Skeletal muscle cell (primary cell): ENCODE measurements at regions not wholly inside any gene's neighbourhood (a gene's known extent, or its start where the extent isn't known, plus 50 kb on each side); places are given as distances from the start of the nearest gene placed in this dataset.
A peak's percentile ranks its signal among the peaks of the same experiment; 100 is the strongest.

Experiments used
- DNase-seq: peaks from one replicate; pipeline ENCODE4 v3.0.0-alpha.2; 2010; ENCODE audit warnings: low read depth
- H3K4me3 ChIP-seq: 2 replicates; pipeline ENCODE4 v1.5.1; 2011; ENCODE audit warnings: low read depth, mild to moderate bottlenecking, control low read depth, low read length, moderate library complexity

DNA sequence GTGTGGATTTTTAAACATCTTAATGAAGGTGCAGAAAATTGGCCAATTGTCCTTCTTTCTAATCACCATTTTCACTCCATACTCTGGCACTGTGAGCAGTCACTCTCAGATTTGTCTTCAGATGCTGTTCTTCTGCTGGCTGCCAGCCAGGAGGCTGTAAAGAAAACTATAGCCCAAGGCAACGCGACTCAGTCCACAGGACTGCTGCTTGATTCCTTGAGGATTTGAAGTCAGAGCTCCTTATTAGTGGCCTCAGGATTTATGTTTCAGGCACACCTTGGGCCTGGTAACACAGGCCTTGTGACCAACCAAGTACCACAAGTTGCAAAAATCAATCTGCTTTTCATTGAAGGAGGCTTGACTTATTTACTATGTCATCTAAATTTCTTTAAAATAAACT is 342.6 kb downstream of the GPM6A start:
- no peak for DNase-seq
- no peak overlapping the region for H3K4me3 ChIP-seq

DNA sequence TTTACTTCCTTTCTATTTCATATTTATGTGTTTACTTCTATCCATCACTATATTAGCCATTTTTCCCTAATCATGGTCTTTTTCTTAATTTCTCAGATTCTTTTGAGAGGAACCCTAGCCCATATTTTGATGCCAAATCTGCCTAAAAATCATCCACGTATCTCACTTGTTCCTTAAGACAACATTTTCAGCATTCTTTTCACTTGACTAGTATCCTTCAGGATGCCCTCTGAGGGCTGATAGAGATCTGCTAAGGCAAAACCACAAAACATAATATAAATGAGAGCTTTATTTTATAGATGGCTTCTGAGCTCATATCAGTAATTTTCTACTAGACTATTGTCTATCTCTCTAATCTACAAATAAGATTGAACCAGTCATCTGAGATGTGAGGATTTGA is 341.9 kb downstream of the GPM6A start:
- DNase-seq, result no peak
- H3K4me3 ChIP-seq, result no peak overlapping the region

DNA sequence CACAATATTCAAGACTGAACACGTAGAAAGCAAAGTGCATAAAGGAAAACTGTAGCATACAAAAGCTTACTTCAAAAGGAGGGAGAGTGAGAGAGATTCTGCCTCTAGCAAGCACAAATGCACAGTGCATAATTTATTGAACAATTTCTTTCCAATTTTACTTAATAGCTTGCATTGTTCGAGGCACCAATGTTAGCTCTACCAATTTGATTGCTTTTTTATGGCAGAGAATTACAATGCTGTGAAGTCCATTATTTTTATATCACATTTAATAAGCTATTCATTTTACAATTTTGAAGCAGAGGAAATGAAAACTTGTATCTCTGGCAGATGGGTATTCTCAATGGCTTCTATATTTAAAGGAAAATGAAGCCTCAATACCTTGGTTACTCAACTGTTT is 331.7 kb downstream of the GPM6A start:
- H3K4me3 ChIP-seq, result no peak overlapping the region
- no peak for DNase-seq

DNA sequence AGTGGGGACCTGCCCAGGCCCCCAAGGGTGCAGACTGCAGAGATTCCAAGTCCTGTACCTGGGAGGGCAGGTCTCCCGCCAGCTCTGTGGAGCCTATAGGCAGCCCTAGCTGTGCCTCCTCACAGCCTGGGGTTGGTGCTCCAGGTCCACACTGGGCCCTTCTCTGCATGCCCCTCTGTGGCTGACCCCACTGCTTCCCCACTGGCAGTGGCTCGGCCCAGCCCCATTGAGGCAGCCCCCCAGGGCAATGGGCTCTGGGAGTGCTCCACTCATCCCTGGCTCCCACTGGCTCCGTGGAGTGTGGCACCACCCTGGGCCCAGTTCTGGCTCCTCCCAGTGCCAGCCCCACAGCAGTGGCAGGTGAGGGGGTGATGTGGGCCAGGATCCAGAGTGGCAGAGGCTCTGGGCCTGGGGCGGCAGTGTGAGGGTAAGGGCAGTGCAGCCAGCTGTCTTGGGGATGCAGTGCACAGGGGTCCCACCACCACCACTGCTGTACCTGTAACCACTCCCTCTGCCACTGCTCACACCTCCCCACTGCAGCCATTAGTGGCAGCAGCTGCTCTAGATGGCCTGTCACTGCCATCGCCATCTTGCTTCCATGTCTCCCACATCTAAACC is 312.2 kb downstream of the GPM6A start:
- H3K4me3 ChIP-seq, result no peak overlapping the region
- no peak for DNase-seq

DNA sequence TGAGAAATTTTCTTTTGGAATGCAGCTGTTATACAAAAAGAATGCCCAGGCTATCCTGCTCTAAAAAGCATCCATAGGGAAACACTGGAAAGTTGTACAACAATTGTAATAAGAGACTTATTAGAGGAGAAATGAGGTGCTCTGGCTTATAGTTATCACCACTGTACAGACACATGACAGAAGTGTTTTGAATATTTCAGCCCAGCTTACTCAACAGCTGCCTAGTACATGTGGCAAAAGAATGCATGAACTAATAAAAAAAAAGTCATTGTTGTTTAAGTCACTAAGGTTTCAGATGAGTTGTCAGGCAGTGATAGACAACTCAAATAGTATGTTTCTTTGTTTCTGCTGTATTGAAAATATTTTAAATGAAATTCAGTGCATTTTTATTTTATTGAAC is 307.7 kb downstream of the GPM6A start:
- H3K4me3 ChIP-seq, result no peak overlapping the region
- peak; percentile 19 for DNase-seq

DNA sequence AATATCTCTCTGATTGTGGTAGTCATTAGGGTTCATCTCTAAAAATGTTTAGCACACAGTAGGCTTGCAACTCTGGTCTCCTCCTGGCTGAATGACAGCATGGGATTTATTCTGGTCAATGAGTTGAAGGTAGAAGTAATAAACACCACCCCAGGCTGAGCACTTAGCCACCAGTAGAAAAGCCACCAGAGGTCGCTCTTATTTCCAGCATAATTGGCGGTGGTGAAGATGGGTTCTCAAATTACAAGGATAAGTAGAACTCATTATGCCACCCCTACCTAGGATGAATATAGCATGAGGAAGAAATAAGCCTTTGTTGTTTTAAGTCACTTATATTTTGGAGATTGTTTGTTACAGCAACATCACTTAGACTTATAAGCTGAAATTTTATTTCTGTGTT is 302.7 kb downstream of the GPM6A start:
- no peak for DNase-seq
- H3K4me3 ChIP-seq, result no peak overlapping the region

DNA sequence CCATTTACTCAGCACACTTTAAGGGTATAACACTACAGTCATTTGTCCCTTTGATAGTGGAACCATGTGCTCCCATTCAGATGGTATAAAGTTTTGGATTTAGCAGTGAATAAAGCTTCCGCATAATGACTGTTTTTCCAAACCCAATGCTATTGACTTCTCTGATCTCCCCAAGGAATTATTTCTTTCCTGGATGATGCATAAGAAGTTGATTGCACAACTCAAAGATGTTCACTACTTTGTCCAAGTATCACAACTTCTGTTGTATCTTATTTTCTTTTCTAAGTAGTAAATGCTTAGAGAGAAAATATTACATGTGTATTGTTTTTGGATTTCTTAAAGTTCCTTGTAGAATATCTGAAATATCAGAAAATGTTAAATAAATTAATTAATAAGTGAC is 300.2 kb downstream of the GPM6A start:
- peak; percentile 69 for DNase-seq
- H3K4me3 ChIP-seq, result no peak overlapping the region

DNA sequence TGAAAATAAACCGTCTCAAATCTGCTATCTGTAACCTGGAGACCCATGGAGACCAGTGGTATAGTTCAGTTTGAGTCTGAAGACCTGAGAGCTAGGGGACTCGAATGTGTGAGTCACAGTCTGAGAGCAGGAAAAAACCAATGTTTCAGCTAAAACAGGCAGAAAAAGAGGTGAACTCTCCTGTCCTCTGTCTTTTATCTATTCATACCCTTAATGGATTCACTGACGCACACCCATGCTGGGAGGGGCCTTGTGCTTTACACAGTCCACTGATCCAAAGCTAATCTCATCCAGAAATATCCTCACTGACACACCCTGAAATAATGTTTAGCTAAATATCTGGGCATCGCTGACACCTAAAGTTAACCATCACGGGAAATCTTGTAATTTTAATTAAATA is 297.9 kb downstream of the GPM6A start:
- no peak for DNase-seq

DNA sequence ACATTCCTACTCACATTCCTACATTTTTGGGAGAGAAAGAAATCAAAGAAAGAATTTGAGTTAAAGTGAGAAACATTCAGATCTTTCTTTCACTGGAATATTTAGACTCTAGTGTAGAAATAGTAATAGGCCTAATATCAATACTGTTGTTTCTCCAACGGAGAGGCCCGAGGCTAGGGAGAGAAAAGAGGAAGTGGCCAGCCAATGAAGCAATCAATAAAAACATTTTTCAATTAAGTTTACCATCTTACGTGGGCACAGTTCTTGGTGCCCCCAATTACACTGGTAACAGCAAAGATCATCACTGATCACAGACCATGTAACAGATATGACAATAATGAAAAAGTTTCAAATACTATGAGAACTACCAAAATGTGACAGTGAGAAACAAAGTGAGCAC is 281.4 kb downstream of the GPM6A start:
- no peak overlapping the region for H3K4me3 ChIP-seq
- DNase-seq, result no peak

More for the DNA sequence above, 297.9 kb downstream of the GPM6A start:
- no peak overlapping the region for H3K4me3 ChIP-seq

DNA sequence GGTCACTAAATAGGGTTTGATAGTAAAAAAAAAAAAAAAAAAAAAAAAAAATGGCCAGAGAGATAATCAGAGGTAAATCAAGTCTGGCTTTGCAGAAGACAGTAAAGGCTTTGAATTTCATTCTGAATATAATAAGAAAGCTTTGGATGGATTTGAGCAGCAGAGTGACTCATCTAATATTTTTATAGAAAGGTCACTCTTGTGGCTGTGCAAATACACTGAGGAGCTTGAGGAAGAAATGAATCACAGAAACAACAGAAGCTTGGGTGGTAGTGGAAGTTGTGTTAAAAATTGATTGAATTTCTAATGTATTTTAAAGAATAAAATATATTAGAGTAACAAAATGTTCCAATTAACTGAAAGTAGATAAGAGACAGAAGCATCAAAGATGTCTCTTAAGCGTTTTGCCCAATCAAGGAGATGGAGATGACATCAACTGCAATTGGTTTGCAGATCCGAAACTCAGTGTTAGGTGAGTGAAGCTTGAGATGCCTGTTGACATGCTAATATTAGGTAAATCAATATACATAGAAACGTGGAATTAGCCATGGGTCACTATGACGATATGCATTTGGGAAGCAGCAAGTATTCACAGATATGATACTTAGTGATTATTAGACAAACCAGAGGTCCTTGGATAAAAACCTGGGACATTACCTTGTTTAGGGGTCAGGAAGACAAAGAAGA is 280.5 kb downstream of the GPM6A start:
- no peak overlapping the region for H3K4me3 ChIP-seq
- DNase-seq, result peak; percentile 61

DNA sequence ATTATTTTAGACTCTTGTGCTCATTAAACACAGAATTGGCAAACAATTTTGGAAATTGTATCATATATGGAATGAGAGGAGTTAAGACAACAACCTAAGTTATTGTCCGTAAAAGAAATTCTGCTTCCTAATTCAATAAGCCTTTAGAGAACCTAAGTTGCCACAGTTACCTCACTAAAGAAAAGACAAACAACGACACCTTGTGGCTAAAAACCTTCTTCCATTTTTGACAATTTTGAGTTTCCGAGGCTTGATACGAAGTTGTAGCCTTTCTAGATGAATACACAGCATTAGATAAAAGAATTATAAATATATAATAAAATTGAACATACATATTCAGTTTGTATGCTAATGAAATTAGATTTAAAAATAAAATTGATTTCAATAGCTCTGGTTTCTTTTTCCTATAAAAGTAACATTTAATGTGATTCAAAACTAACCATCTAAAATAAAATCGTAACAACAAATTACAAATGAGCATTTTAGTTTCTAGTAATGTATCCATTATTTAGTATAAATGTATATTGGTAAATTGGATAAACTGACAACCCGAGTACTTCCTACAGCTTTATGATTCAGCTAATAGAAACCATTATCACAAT is 275.1 kb downstream of the GPM6A start:
- no peak overlapping the region for H3K4me3 ChIP-seq
- peak; percentile 36 for DNase-seq

DNA sequence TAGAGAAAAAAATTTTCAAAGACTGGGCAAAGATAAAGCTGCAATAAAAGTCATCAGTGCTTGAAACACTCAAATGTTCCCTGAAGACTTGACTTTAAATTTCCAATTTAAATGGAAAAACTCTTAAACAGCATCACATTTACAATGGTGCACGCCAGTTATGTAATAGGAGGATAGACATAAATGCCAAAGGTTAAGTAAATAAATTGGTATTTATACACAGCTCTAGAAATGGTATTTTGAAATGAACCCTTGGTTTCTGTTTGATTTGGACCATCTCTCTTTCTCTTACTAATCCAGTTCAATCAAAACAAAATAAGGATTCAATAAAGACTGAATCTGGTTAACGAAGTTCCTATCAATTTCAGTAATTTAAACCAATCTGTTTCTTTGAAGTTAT is 272.6 kb downstream of the GPM6A start:
- no peak for DNase-seq
- H3K4me3 ChIP-seq, result no peak overlapping the region

DNA sequence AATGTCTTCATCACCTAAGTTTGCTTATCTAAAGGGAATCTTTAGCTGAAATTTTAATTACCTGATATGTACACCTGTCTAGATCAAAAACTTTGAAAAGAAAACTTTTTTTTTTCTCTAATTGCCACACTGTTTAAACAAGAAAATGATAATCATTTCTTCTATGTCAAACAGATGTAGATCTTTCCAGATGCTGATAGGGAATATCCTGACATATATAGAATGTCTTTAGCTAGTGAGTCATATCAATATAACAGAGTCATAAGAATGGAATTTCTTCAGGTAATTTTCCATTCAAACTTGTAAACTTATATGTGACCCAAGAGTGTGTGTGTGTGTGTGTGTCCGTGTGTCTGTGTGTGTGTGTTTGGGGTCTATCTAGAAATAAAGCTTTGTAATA is 271.9 kb downstream of the GPM6A start:
- no peak for DNase-seq
- no peak overlapping the region for H3K4me3 ChIP-seq

DNA sequence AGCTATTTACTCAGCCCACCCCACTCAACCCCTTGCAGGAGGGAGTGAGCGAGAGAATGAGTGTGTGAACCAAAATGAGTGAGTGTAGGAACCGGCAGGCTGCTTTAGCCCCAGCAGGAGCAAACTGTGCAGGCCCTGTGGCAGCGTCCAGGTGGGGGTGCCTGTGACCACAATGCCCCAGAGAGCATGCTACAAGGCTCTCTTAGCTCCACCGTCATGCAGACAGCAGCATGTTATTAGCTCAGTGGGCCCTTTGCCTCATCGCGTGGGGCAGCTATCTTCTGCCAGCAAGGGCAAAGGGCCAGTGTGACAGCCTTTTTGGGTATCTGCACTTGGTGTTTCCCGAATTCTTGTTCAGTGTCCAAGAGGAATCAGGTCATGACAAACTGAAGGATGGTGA is 271.3 kb downstream of the GPM6A start:
- no peak for DNase-seq
- no peak overlapping the region for H3K4me3 ChIP-seq

DNA sequence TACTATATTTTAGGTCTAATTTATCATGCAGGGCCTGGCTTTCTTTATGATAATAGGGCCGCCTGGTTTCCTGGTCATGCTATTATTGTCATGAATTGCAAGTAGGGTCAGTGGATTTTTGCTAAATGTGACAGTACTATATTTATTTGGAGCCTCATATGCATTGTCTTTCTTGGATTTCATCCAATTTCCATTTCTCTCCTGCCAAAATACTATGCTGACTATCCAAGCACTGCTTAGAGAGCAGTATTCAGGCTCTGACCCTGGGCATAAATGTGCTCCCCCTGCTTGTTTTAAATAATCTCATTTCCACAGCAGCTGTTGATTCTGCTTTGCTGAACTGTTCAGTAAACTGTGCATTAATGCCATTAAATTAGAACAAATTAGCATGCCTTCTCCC is 269.3 kb downstream of the GPM6A start:
- no peak overlapping the region for H3K4me3 ChIP-seq
- DNase-seq, result peak; percentile 15

DNA sequence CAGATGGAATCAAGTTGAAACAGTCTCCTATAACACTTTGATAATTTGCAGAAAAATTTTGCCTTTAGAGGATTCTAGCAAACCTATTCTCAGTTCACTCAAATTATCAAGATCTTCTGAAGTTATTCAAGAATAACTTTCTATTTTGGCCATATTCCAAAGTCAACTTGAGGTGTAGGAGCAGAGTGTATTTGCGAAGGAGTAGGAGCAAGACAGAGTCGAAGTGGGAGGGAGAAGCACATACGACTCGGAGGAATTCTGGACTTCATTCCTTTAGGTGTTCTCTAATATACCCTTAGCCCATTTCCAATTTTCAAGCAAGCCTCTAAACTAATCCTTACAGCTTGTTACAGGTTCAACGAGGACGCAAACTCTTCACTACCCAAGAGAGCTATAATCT is 252.9 kb downstream of the GPM6A start:
- no peak overlapping the region for H3K4me3 ChIP-seq
- DNase-seq, result no peak

DNA sequence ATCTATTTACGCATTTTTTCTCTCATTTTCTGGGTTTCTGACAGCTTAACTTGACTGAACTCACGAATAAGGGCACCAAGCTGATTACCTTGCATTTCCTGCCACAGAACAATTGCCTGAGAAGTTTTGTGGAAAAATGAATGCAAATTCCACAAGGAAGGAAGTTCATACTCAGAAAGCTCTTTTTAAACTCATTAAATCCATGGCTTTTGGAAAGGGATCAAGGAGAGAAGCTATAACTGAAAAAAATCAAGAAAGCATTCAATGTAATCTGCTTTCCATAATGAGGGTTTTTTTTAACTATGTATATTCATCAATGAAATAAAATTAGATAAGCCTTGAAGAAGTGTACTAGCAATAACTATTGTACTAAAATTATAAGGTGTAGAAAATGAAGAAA is 252.5 kb downstream of the GPM6A start:
- no peak overlapping the region for H3K4me3 ChIP-seq
- DNase-seq, result no peak

DNA sequence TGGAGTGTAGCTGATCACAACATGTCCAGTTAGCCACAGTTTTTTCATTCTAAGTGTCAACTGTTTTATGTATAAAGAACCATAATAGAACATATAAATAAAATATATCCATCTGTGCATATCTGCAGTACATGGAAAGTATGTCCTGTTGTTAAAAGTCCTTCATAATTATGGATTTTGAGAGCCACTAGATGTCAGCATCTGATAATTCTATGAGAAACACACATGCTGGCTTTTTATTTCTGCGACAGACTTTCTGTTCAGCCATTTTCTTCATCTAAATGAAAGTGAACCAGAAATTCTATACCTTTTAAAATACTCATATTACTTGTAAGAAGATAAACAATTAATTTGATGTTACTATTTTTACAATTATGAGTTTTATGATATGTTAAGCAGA is 251.5 kb downstream of the GPM6A start:
- peak; percentile 1 for DNase-seq

DNA sequence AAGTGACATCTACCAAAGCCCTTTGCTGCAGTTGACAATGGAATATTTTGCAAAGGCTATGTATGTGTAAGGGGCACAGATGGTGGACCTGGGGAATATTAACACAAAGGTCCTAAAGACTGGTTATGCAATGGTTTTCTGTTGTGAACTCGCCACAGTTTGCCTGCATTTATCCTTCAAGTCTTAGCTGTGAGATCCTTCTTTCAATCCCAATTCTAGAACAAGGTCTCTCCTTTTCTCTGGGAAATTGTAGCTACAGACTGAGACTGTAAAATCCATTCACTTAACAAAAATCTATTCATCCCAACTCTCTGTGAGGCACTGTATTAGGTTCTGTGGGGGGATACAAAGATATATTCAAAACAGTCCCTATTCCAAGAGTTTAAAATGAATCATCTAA is 250.4 kb downstream of the GPM6A start:
- no peak for DNase-seq
- H3K4me3 ChIP-seq, result no peak overlapping the region

More for the DNA sequence above, 251.5 kb downstream of the GPM6A start:
- H3K4me3 ChIP-seq, result no peak overlapping the region

DNA sequence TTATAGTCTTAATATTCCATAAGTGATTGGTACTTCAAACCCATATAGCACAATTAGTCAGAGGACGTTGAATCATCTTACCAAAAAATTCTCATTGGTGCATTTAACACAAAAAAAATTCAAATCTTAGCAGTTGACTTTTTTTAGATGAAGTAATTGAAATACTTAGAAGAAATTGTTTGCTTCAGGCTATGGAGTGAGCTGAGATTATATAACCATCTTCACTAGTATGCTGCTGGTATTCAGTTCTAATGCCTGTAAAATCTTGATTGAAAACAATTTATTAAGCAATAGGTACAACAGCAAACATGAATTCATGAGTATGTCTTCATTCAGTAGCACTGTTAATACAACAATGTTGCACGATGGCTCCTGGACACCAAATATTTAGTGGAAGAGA is 250.0 kb downstream of the GPM6A start:
- H3K4me3 ChIP-seq, result no peak overlapping the region
- no peak for DNase-seq

DNA sequence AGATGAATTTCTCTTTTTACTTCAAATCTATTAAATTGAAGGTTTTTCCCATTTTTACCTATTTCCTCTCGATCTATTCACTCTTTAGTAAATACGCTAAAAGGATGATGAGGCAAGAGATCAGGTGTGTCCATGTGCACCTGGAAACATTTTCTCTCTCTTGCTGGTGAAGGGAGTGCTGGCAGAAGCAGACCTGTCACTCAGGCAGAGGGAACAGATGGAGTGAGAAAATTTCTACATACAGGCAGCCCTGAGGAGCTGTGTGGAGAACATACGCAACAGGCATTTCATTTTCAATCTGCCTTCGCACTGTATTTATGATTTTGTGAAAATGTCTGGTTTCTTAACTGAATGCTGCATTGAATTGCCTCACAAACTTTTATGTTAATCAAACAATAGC is 249.5 kb downstream of the GPM6A start:
- H3K4me3 ChIP-seq, result no peak overlapping the region
- no peak for DNase-seq
